ENCODE measurements at regions not wholly inside any gene's neighbourhood (a gene's known extent, or its start where the extent isn't known, plus 50 kb on each side); places are given as distances from the start of the nearest gene placed in this dataset.

GRCh38 chr4:89664521-89664920, 172.4 kb downstream of the SNCA start:
- TF ChIP-seq SUZ12 (IDR thresholded peaks at IDR 0.05): no peak
- no peak for TF ChIP-seq ZNF384 (IDR thresholded peaks at IDR 0.05)
- TF ChIP-seq FOXA1 (IDR thresholded peaks at IDR 0.05): no peak
- no peak for TF ChIP-seq TARDBP (IDR thresholded peaks at IDR 0.05)
- no peak for TF ChIP-seq BHLHE40 (IDR thresholded peaks at IDR 0.05; ENCODE audit: borderline replicate concordance)
- no peak for TF ChIP-seq FOXM1 (IDR thresholded peaks at IDR 0.05; ENCODE audit: borderline replicate concordance)
- no peak for TF ChIP-seq ELF4 (IDR thresholded peaks at IDR 0.05)
- TF ChIP-seq PKNOX1 (IDR thresholded peaks at IDR 0.05): no peak
